ENCODE measurements at regions not wholly inside any gene's neighbourhood (a gene's known extent, or its start where the extent isn't known, plus 50 kb on each side); places are given as distances from the start of the nearest gene placed in this dataset.
A peak's percentile ranks its signal among the peaks of the same experiment; 100 is the strongest.

- no peak for DNase-seq (ENCODE audit: low spot score)
- H3K27me3 Mint-ChIP-seq (ENCODE audit: low read depth): peaks cover 12% of the 10 kb centered on the region
- H3K9me3 Mint-ChIP-seq: no peaks in the 10 kb centered on the region
- H3K4me3 Mint-ChIP-seq: no peak overlapping the region
- H3K27ac Mint-ChIP-seq: no peak overlapping the region
- no peaks in the 10 kb centered on the region for H3K36me3 Mint-ChIP-seq (ENCODE audit: low read depth)
- peaks cover 32% of the 10 kb centered on the region for H3K4me1 Mint-ChIP-seq (ENCODE audit: low read depth)
Measured at GRCh38 chr10:62724465-62724864, 80.1 kb upstream of the ADO start.

GRCh38 chr10:62726142-62726541 lies 78.4 kb upstream of the ADO start:
- DNase-seq (ENCODE audit: low spot score): peak; percentile 85

DNA sequence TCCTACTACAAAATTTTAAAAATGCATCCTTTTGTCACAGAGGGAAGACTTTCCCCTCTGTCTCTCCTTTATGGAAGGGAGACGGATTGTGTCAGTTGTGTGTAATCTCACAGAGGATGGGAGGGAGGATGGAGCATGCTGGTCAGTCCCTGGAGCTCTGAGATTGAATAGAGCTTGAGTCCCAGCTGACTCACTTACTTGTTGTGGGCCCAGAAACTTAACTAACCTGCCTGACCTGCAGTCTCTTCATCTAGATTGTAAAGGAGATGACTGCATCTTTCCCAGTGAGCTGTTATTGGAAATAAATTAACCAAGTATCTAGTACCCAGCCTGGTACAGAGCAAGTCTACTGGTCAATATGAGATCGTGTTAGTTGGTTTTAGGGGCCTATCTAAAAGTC lies 77.9 kb upstream of the ADO start:
- H3K27ac Mint-ChIP-seq: no peak overlapping the region
- H3K4me3 Mint-ChIP-seq: no peak overlapping the region
- H3K27me3 Mint-ChIP-seq (ENCODE audit: low read depth): peaks cover 17% of the 10 kb centered on the region
- no peak for DNase-seq (ENCODE audit: low spot score)
- H3K4me1 Mint-ChIP-seq (ENCODE audit: low read depth): peaks cover 39% of the 10 kb centered on the region
- no peaks in the 10 kb centered on the region for H3K36me3 Mint-ChIP-seq (ENCODE audit: low read depth)
- H3K9me3 Mint-ChIP-seq: no peaks in the 10 kb centered on the region

More at GRCh38 chr10:62726142-62726541, 78.4 kb upstream of the ADO start:
- peaks cover 14% of the 10 kb centered on the region for H3K27me3 Mint-ChIP-seq (ENCODE audit: low read depth)
- H3K9me3 Mint-ChIP-seq: no peaks in the 10 kb centered on the region
- no peaks in the 10 kb centered on the region for H3K36me3 Mint-ChIP-seq (ENCODE audit: low read depth)
- H3K4me1 Mint-ChIP-seq (ENCODE audit: low read depth): peaks cover 34% of the 10 kb centered on the region
- H3K27ac Mint-ChIP-seq: no peak overlapping the region
- H3K4me3 Mint-ChIP-seq: no peak overlapping the region

GRCh38 chr10:62727934-62728333 lies 76.6 kb upstream of the ADO start:
- Mint-ChIP-seq H3K4me3 (no peak overlapping the region), H3K9me3 (no peaks in the 10 kb centered on the region), H3K4me1 (ENCODE audit: low read depth) (peaks cover 51% of the 10 kb centered on the region), H3K27ac (no peak overlapping the region), H3K36me3 (ENCODE audit: low read depth) (no peaks in the 10 kb centered on the region), H3K27me3 (ENCODE audit: low read depth) (peaks cover 19% of the 10 kb centered on the region)
- DNase-seq (ENCODE audit: low spot score): no peak

DNA sequence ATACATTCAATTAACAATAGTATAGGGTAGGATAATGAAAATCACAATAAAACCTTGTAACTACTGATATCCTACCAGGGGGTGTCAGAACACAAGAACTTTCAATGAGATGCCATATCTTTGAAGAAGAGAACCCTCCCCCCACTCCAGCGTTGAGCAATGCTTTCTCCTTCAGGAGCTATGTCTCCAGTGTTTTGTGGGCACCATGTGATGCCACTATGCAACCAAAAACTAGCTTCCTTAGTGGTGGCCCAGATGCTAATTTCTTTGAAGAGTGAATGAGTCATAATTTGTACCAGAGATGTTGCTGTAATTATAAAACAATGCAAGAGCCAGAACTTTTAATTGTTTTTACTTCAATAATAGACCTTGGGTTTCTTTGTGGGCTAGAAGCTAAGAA lies 76.0 kb upstream of the ADO start:
- H3K4me3 Mint-ChIP-seq: no peak overlapping the region
- no peaks in the 10 kb centered on the region for H3K9me3 Mint-ChIP-seq
- no peaks in the 10 kb centered on the region for H3K36me3 Mint-ChIP-seq (ENCODE audit: low read depth)
- peaks cover 51% of the 10 kb centered on the region for H3K4me1 Mint-ChIP-seq (ENCODE audit: low read depth)
- no peak for DNase-seq (ENCODE audit: low spot score)
- no peak overlapping the region for H3K27ac Mint-ChIP-seq
- peaks cover 15% of the 10 kb centered on the region for H3K27me3 Mint-ChIP-seq (ENCODE audit: low read depth)

- Mint-ChIP-seq H3K36me3 (ENCODE audit: low read depth) (no peaks in the 10 kb centered on the region), H3K27ac (no peak overlapping the region), H3K27me3 (ENCODE audit: low read depth) (peaks cover 9% of the 10 kb centered on the region), H3K9me3 (peaks cover 1% of the 10 kb centered on the region), H3K4me1 (ENCODE audit: low read depth) (peaks cover 33% of the 10 kb centered on the region), H3K4me3 (no peak overlapping the region)
- DNase-seq (ENCODE audit: low spot score): peak; percentile 78
Measured at GRCh38 chr10:62732841-62733653, 71.5 kb upstream of the ADO start.

GRCh38 chr10:62733654-62734293 lies 70.7 kb upstream of the ADO start:
- Mint-ChIP-seq H3K9me3 (peaks cover 4% of the 10 kb centered on the region), H3K4me1 (ENCODE audit: low read depth) (peaks cover 26% of the 10 kb centered on the region), H3K4me3 (no peak overlapping the region), H3K36me3 (ENCODE audit: low read depth) (no peaks in the 10 kb centered on the region), H3K27me3 (ENCODE audit: low read depth) (peaks cover 7% of the 10 kb centered on the region), H3K27ac (no peak overlapping the region)
- no peak for DNase-seq (ENCODE audit: low spot score)

DNA sequence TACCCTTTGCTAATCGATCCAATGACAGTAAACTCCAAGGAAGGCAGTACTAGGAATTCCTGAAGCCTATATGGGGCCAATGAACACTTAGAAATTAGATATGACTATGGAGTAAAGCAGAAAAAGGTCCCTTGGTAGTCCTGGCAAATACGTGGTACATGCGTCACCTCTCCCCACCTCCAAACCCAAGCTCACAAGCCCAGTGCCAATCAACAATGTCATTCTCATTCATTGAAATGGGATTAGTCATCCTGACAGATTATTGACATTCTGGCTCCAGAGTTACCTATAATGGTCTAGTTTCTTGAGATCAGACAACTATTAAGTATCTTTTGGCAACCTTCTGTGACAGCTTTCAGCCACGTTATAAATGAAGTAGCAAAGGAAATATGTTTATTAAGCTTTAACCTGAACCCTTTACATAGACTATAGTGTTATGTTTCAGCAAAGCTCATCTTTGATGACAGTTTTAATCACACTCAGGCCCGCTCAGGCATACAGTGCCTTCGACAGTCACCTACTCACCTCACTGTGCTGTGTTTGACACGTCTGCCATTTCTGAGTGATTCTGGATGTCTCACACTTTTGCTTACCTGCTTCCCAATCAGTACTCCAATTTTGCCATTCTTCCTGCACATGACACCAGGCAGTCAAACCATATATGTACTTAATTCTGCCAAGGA lies 69.6 kb upstream of the ADO start:
- no peak overlapping the region for H3K27ac Mint-ChIP-seq
- H3K27me3 Mint-ChIP-seq (ENCODE audit: low read depth): peaks cover 7% of the 10 kb centered on the region
- no peaks in the 10 kb centered on the region for H3K36me3 Mint-ChIP-seq (ENCODE audit: low read depth)
- no peak overlapping the region for H3K4me3 Mint-ChIP-seq
- peaks cover 4% of the 10 kb centered on the region for H3K9me3 Mint-ChIP-seq
- peaks cover 22% of the 10 kb centered on the region for H3K4me1 Mint-ChIP-seq (ENCODE audit: low read depth)
- no peak for DNase-seq (ENCODE audit: low spot score)

GRCh38 chr10:62735464-62736167 lies 68.9 kb upstream of the ADO start:
- Mint-ChIP-seq H3K36me3 (ENCODE audit: low read depth) (no peaks in the 10 kb centered on the region), H3K9me3 (peaks cover 4% of the 10 kb centered on the region), H3K4me3 (no peak overlapping the region), H3K27me3 (ENCODE audit: low read depth) (peaks cover 5% of the 10 kb centered on the region), H3K27ac (no peak overlapping the region), H3K4me1 (ENCODE audit: low read depth) (peaks cover 21% of the 10 kb centered on the region)
- DNase-seq (ENCODE audit: low spot score): peak; percentile 52

DNA sequence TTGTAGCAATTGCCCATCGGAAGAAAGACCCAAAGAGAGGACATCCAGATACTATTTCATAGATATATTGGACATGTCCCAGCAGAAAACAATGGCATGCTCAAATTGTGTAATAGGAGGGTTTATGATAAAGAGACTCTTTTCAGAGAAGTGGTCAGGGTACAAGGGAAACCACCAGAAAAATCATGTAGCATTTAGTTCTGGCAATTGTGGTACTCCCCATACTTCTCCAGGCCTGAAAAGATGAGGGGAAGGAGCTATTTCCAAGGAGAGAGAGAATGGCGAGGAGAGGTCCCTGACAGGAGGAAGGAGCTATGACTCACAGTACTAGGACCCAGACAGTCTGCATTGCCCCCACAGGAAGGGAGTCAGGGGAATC lies 68.4 kb upstream of the ADO start:
- Mint-ChIP-seq H3K4me3 (no peak overlapping the region), H3K27me3 (ENCODE audit: low read depth) (peaks cover 5% of the 10 kb centered on the region), H3K4me1 (ENCODE audit: low read depth) (peaks cover 20% of the 10 kb centered on the region), H3K27ac (no peak overlapping the region), H3K9me3 (peaks cover 4% of the 10 kb centered on the region), H3K36me3 (ENCODE audit: low read depth) (no peaks in the 10 kb centered on the region)
- DNase-seq (ENCODE audit: low spot score): no peak

DNA sequence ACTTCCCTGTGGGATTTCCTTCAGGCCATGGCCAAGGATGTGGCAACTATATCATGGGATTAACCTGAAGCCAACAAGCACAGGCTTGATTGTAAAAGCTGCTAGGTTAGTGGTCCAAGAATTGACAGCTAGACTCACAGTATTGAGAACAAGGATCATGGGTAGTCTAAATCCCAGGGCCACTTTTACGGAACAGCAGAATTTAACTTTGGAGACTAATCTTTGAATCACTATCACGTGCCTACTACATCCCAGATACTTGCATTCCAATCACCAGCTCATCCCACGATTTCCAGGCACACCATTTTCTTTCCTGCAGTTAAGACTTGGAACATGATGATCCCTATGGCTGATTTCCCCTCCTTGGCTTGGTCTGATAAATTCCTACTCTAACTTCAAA lies 65.6 kb upstream of the ADO start:
- no peak overlapping the region for H3K4me3 Mint-ChIP-seq
- H3K4me1 Mint-ChIP-seq (ENCODE audit: low read depth): peaks cover 10% of the 10 kb centered on the region
- H3K9me3 Mint-ChIP-seq: peaks cover 4% of the 10 kb centered on the region
- no peak for DNase-seq (ENCODE audit: low spot score)
- no peaks in the 10 kb centered on the region for H3K36me3 Mint-ChIP-seq (ENCODE audit: low read depth)
- H3K27ac Mint-ChIP-seq: no peak overlapping the region
- H3K27me3 Mint-ChIP-seq (ENCODE audit: low read depth): no peaks in the 10 kb centered on the region

DNA sequence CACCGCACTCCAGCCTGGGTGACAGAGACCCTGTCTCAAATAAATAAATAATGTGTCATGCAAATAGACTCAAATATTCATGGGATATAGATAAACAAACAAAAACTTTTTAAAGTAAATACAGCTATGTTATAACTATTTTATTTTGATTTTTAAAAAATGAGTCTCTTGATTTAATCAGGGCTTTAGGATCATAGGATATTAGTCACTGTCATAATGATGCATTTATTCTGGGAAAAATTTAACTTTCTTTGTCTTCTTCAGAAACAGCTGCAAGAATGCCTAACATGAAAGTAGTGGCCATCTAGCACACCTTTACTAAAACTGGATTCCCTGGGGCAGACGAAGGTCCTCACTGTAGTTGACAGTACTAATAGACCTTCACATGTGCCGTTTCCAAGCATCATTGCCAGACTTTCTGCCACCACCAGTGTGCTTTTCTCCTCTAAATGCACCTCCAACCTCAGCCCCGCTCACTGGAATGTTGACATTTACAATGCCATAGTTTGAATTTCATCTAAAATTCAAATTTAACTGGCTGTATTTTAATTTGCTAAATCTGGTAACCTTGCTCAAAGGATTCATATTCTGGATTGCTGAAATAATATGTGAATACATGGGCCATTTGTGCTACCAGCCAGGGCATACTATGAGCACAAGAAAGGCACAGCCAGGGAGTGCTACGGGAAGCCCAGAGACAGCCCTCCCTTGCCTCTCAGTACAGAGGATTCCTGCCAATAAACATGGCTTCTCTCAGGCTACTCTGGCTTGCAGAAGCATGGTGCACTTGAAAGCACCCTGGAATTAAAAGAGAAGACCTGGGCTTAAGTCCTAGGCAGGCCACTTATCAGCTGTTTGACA lies 63.4 kb upstream of the ADO start:
- H3K4me1 Mint-ChIP-seq (ENCODE audit: low read depth): peaks cover 10% of the 10 kb centered on the region
- H3K36me3 Mint-ChIP-seq (ENCODE audit: low read depth): no peaks in the 10 kb centered on the region
- no peak for DNase-seq (ENCODE audit: low spot score)
- H3K9me3 Mint-ChIP-seq: peaks cover 4% of the 10 kb centered on the region
- no peak overlapping the region for H3K27ac Mint-ChIP-seq
- H3K27me3 Mint-ChIP-seq (ENCODE audit: low read depth): no peaks in the 10 kb centered on the region
- H3K4me3 Mint-ChIP-seq: no peak overlapping the region

GRCh38 chr10:62741996-62742395 lies 62.5 kb upstream of the ADO start:
- peaks cover 4% of the 10 kb centered on the region for H3K9me3 Mint-ChIP-seq
- no peak overlapping the region for H3K27ac Mint-ChIP-seq
- DNase-seq (ENCODE audit: low spot score): no peak
- H3K4me3 Mint-ChIP-seq: no peak overlapping the region
- peaks cover 8% of the 10 kb centered on the region for H3K4me1 Mint-ChIP-seq (ENCODE audit: low read depth)
- H3K27me3 Mint-ChIP-seq (ENCODE audit: low read depth): no peaks in the 10 kb centered on the region
- no peaks in the 10 kb centered on the region for H3K36me3 Mint-ChIP-seq (ENCODE audit: low read depth)

Data from T-helper 2 cell treated with Interferon-gamma antibody and Interleukin-4, amounts not matched to agents 5 μg/mL and 100 μg/mL, for 36 hours (primary cell).